Omental fat pad (tissue), 3 donors: ENCODE measurements at regions not wholly inside any gene's neighbourhood (a gene's known extent, or its start where the extent isn't known, plus 50 kb on each side); places are given as distances from the start of the nearest gene placed in this dataset.

Experiments used
- ATAC-seq: fragments of 150-250 bp; one replicate; pipeline ENCODE4 v1.9.1; 2016; ENCODE audit warnings: mild to moderate bottlenecking, moderate library complexity; ENCODE audit not compliant: low FRiP score
- DNase-seq: peaks from one replicate; pipeline ENCODE4 v3.0.0-alpha.2; 2019; ENCODE audit warnings: low spot score
- CTCF ChIP-seq, 3 donors: fragments of 450-650 bp; IDR thresholded peaks; one replicate each; pipeline ENCODE4 v1.5.1; 2016 to 2017; ENCODE audit warnings: antibody characterized with exemption in 3 of 3, mild to moderate bottlenecking in 3 of 3, moderate library complexity in 2 of 3

- peak; percentile 86 for ATAC-seq
- no peak for TF ChIP-seq CTCF (IDR thresholded peaks at IDR 0.05)
- no peak for DNase-seq
Measured at GRCh38 chr5:58085800-58086199, 374.1 kb downstream of the PLK2 start.

GRCh38 chr5:58081435-58081834 is 378.5 kb downstream of the PLK2 start:
- DNase-seq, result no peak
- ATAC-seq, result no peak

GRCh38 chr5:58080573-58080972 is 379.3 kb downstream of the PLK2 start:
- TF ChIP-seq CTCF (IDR thresholded peaks at IDR 0.05), result no peak

More at GRCh38 chr5:58081435-58081834, 378.5 kb downstream of the PLK2 start:
- TF ChIP-seq CTCF (IDR thresholded peaks at IDR 0.05), result no peak

GRCh38 chr5:58077966-58078365 is 381.9 kb downstream of the PLK2 start:
- DNase-seq, result no peak
- no peak for TF ChIP-seq CTCF (IDR thresholded peaks at IDR 0.05)
- ATAC-seq, result no peak

More at GRCh38 chr5:58080573-58080972, 379.3 kb downstream of the PLK2 start:
- DNase-seq (no peak), ATAC-seq (no peak)

- no peak for TF ChIP-seq CTCF (IDR thresholded peaks at IDR 0.05)
- DNase-seq, result no peak
- no peak for ATAC-seq
Measured at GRCh38 chr5:58077416-58077815, 382.5 kb downstream of the PLK2 start.

GRCh38 chr5:58076483-58077257 is 383.2 kb downstream of the PLK2 start:
- no peak for DNase-seq
- no peak for ATAC-seq
- TF ChIP-seq CTCF (IDR thresholded peaks at IDR 0.05), result no peak

- TF ChIP-seq CTCF (IDR thresholded peaks at IDR 0.05), result no peak
- DNase-seq, result no peak
- no peak for ATAC-seq
Measured at GRCh38 chr5:58075907-58076306, 384.0 kb downstream of the PLK2 start.
